ENCODE measurements at regions not wholly inside any gene's neighbourhood (a gene's known extent, or its start where the extent isn't known, plus 50 kb on each side); places are given as distances from the start of the nearest gene placed in this dataset.

DNA sequence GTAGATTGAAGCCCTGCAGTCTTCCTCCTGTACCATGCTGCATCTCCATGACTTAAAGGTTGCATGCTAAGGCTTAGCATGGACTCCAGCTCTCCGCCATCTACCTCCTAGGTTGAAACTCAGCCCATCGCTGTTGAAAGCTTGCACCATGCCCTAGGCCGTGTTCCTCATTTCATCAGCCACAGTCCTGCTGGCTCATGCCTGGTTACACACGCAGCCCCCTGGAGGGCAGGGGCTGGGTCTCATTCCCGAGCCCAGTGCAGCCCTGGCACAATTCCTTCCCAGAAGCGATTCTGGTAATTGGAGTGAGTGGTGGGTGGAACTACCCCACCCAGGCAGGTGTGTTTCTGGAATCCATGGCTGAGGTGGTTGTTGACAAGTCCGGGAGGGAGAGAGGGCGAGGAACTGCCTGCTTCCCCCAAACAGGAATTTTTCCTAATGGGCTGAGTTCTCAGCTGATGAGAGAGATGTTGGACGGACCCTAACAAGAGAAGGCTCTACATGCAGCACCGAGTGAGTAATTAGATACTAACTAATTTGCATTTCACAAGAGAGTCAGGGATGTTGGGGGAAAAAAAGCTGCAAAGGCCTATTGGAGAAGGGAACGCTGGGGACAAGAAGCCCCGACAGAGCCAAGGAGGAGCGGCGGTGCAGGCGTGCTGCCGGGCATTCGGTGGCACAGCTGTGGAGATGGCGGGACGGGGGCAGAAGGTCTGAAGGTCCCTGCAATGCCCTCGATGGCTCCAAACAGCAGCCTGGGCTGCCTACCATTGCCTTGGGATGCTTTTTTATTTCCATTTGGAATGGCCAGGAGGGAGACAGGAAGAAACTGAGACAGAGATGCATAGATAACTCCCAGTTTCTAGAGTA, 92.3 kb upstream of the TLE3 start (continued):
- TF ChIP-seq MCM3 (IDR thresholded peaks at IDR 0.05), result no peak
- TF ChIP-seq, protein P1, sequence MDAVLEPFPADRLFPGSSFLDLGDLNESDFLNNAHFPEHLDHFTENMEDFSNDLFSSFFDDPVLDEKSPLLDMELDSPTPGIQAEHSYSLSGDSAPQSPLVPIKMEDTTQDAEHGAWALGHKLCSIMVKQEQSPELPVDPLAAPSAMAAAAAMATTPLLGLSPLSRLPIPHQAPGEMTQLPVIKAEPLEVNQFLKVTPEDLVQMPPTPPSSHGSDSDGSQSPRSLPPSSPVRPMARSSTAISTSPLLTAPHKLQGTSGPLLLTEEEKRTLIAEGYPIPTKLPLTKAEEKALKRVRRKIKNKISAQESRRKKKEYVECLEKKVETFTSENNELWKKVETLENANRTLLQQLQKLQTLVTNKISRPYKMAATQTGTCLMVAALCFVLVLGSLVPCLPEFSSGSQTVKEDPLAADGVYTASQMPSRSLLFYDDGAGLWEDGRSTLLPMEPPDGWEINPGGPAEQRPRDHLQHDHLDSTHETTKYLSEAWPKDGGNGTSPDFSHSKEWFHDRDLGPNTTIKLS (IDR thresholded peaks at IDR 0.05; ENCODE audit: borderline replicate concordance, low read depth), result no peak
- no peak for TF ChIP-seq ZNF140 (CRISPR knock-in tag; IDR thresholded peaks at IDR 0.05)
- TF ChIP-seq PHTF2 (CRISPR knock-in tag; IDR thresholded peaks at IDR 0.05), result no peak
- no peak for TF ChIP-seq ZNF124 (CRISPR knock-in tag; IDR thresholded peaks at IDR 0.05)
- TF ChIP-seq FOSL1 (tag; conservative IDR thresholded peaks at IDR 0.05), result no peak
- TF ChIP-seq RBFOX2 (IDR thresholded peaks at IDR 0.05; ENCODE audit: low read depth, low read length), result no peak
- TF ChIP-seq NBN (IDR thresholded peaks at IDR 0.05; ENCODE audit: low read depth), result no peak

DNA sequence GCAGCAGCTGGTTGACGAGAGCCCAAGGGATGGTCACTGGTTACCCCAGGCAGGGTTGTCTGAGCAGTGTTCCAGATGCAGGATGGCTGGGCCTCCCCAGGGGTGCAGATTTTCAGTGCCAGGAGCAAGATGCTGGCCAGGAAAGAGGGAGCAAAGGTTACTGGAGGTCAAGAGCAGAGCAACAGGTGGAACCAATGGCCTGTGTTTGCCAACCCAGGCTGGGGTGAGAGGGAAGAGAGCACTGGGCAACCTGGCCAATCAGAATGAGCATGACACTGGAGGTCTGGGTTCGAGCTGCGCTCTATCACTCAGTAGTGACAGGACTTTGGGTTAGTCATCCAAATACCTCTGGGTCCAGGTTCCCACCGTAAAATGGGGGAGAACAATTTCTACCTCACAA, 90.6 kb upstream of the TLE3 start:
- no peak overlapping the region for H3K4me3 ChIP-seq
- no peaks in the 10 kb centered on the region for H3K36me3 ChIP-seq (ENCODE audit: control insufficient read depth, insufficient read depth, low read length)
- H4K20me1 ChIP-seq (replicated peaks; ENCODE audit: control insufficient read depth, insufficient read depth, low read length), result peaks cover 8% of the 10 kb centered on the region; the same call in 1 of the 2 replicates
- DNase-seq (ENCODE audit: extremely low read depth in 1 of 4, low spot score in 3 of 4) (no peak), FAIRE-seq (no peak), ATAC-seq (no peak)
- no peak overlapping the region for H3K27ac ChIP-seq (ENCODE audit: extremely low read depth, low read depth, low read length)
- peaks cover 3% of the 10 kb centered on the region for H3K9me1 ChIP-seq (ENCODE audit: control insufficient read depth, insufficient read depth, low read length)
- no peaks in the 10 kb centered on the region for H3K79me2 ChIP-seq (ENCODE audit: control insufficient read depth, insufficient read depth, low read length)
- POLR2A ChIA-PET, result interaction anchor here (1.2 kb wide), 1 partner anchor 9 kb away, joined by 3 read pairs; no protein-coding TSS in a partner anchor
- intact Hi-C loops (cut with micrococcal nuclease), result no loop called here
- CTCF ChIA-PET (ENCODE audit: low intra/inter-chr PET ratio), result no interaction called here
- H3K9ac ChIP-seq (ENCODE audit: insufficient read depth in 1 of 2, low read depth in 2 of 2, low read length in 2 of 2), result no peak overlapping the region
- no peak for TF ChIP-seq PHF20 (IDR thresholded peaks at IDR 0.05; ENCODE audit: partially characterized antibody)
- peaks cover 17 to 66% of the 10 kb centered on the region in 2 experiments for H3K27me3 ChIP-seq (ENCODE audit: control insufficient read depth in 2 of 2, insufficient read depth in 2 of 2, low read length in 2 of 2)
- H3K4me1 ChIP-seq (replicated peaks in 1 of 2; ENCODE audit: control insufficient read depth in 2 of 2, insufficient read depth in 2 of 2, low read length in 2 of 2), result no peaks in the 10 kb centered on the region
- 2% methylated on average over 4 of the region's 4 CpGs for WGBS (ENCODE audit: insufficient coverage, low coverage, missing lambda C conversion rate)
- no peak overlapping the region for H3K4me2 ChIP-seq (ENCODE audit: insufficient read depth, low read length)
- H2AFZ ChIP-seq (ENCODE audit: low read depth, low read length), result no peak overlapping the region
- BruUV-seq (replicated peaks), result no TSS peak
- no peaks in the 10 kb centered on the region for H3K9me3 ChIP-seq (replicated peaks; ENCODE audit: control insufficient read depth, insufficient read depth, low read depth, low read length)
- in situ Hi-C loops (cut with MboI), result no loop called here
